D721Med (cell line): ENCODE measurements at regions not wholly inside any gene's neighbourhood (a gene's known extent, or its start where the extent isn't known, plus 50 kb on each side); places are given as distances from the start of the nearest gene placed in this dataset.

Source experiments
- DNase-seq: peaks from one replicate; pipeline ENCODE4 v3.0.0; 2011; ENCODE audit warnings: low spot score; ENCODE audit not compliant: insufficient read length
- FAIRE-seq: peaks from 2 replicates; lab custom pipeline; 2011; peaks lifted over from hg19 to GRCh38; lab: Jason Lieb, UNC
- TF ChIP-seq, protein P1 (sequence below): IDR thresholded peaks from 2 replicates; pipeline ENCODE4 v1.5.1; 2012; ENCODE audit warnings: mild to moderate bottlenecking, control low read depth; ENCODE audit not compliant: insufficient read depth; ENCODE audit errors: missing control alignments

GRCh38 chr4:149964001-149964796 lies 114.0 kb upstream of the DCLK2 start:
- TF ChIP-seq, protein P1, sequence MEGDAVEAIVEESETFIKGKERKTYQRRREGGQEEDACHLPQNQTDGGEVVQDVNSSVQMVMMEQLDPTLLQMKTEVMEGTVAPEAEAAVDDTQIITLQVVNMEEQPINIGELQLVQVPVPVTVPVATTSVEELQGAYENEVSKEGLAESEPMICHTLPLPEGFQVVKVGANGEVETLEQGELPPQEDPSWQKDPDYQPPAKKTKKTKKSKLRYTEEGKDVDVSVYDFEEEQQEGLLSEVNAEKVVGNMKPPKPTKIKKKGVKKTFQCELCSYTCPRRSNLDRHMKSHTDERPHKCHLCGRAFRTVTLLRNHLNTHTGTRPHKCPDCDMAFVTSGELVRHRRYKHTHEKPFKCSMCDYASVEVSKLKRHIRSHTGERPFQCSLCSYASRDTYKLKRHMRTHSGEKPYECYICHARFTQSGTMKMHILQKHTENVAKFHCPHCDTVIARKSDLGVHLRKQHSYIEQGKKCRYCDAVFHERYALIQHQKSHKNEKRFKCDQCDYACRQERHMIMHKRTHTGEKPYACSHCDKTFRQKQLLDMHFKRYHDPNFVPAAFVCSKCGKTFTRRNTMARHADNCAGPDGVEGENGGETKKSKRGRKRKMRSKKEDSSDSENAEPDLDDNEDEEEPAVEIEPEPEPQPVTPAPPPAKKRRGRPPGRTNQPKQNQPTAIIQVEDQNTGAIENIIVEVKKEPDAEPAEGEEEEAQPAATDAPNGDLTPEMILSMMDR = no peak
- no peak for DNase-seq
- FAIRE-seq = no peak

- DNase-seq = no peak
- TF ChIP-seq, protein P1 = no peak
- no peak for FAIRE-seq
These were observed 113.0 kb upstream of the DCLK2 start for GRCh38 chr4:149965206-149965605.

DNA sequence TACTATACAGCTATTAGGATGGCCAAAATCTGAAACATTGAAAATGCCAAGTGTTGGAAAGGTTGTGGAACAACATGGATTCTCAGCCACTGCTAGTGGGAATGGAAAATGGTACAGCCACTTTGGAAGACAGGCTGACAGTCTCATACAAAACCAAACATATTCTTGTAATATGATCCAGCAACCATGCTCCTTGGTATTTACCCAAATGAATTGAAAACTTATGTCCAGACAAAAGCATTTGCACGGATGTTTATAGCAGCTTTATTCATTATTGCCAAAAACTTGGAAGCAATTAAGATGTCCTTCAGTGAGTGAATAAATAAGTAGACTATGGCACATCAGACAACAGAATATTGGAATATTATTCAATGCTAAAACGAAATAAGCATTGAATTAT lies 105.8 kb upstream of the DCLK2 start:
- DNase-seq (no peak), FAIRE-seq (no peak)
- TF ChIP-seq, protein P1 = no peak

- FAIRE-seq = no peak
- DNase-seq = no peak
- TF ChIP-seq, protein P1 = no peak
These were observed 105.1 kb upstream of the DCLK2 start for GRCh38 chr4:149973181-149973580.

- DNase-seq (no peak), FAIRE-seq (no peak)
- TF ChIP-seq, protein P1 = no peak
These were observed 103.1 kb upstream of the DCLK2 start for GRCh38 chr4:149975172-149975571.

- TF ChIP-seq, protein P1 = no peak
- no peak for FAIRE-seq
- no peak for DNase-seq
These were observed 98.0 kb upstream of the DCLK2 start for GRCh38 chr4:149980121-149980682.

- TF ChIP-seq, protein P1 = peak; percentile 82
- DNase-seq = no peak
- peak; percentile 53 for FAIRE-seq
These were observed 97.3 kb upstream of the DCLK2 start for GRCh38 chr4:149980941-149981340.
